ENCODE measurements at regions not wholly inside any gene's neighbourhood (a gene's known extent, or its start where the extent isn't known, plus 50 kb on each side); places are given as distances from the start of the nearest gene placed in this dataset.

GRCh38 chr7:118418433-118418832 is 193.9 kb downstream of the ANKRD7 start:
- TF ChIP-seq, protein P1, sequence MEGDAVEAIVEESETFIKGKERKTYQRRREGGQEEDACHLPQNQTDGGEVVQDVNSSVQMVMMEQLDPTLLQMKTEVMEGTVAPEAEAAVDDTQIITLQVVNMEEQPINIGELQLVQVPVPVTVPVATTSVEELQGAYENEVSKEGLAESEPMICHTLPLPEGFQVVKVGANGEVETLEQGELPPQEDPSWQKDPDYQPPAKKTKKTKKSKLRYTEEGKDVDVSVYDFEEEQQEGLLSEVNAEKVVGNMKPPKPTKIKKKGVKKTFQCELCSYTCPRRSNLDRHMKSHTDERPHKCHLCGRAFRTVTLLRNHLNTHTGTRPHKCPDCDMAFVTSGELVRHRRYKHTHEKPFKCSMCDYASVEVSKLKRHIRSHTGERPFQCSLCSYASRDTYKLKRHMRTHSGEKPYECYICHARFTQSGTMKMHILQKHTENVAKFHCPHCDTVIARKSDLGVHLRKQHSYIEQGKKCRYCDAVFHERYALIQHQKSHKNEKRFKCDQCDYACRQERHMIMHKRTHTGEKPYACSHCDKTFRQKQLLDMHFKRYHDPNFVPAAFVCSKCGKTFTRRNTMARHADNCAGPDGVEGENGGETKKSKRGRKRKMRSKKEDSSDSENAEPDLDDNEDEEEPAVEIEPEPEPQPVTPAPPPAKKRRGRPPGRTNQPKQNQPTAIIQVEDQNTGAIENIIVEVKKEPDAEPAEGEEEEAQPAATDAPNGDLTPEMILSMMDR (IDR thresholded peaks at IDR 0.05; ENCODE audit: insufficient read depth, low read length, poor library complexity, severe bottlenecking): no peak
- TF ChIP-seq EZH2phosphoT487 (conservative IDR thresholded peaks at IDR 0.05; ENCODE audit: low read length): no peak
